GM12878 (cell line): ENCODE measurements at regions not wholly inside any gene's neighbourhood (a gene's known extent, or its start where the extent isn't known, plus 50 kb on each side); places are given as distances from the start of the nearest gene placed in this dataset.

Source experiments
- ATAC-seq: fragments of 200-7000 bp; cut with Tn5 transposase; 3 replicates; pipeline ENCODE4 v1.9.1; 2020; ENCODE audit warnings: mild to moderate bottlenecking, moderate library complexity
- BruUV-seq: library from RNA; stranded (reverse); fragments of 400-500 nt; replicated peaks from 2 replicates; lab custom pipeline; 2021; lab: Mats Ljungman, UMichigan
- CTCF ChIA-PET: fragments of 300-600 bp; sonication (Branson Sonifier 250); formaldehyde crosslinking; extraction: SDS; loops from one replicate; lab custom pipeline; 2021; ENCODE audit warnings: inconsistent platforms; lab: Yijun Ruan, JAX
- POLR2A ChIA-PET: fragments of 350-600 bp; formaldehyde crosslinking; extraction: SDS; loops from one replicate; lab custom pipeline; 2021; ENCODE audit warnings: inconsistent platforms; lab: Charles Lee
- RAD21 ChIA-PET: fragments of 300-600 bp; sonication (Branson Sonifier 250); formaldehyde crosslinking; loops from one replicate; lab custom pipeline; 2023; ENCODE audit warnings: antibody characterized with exemption; ENCODE audit not compliant: unreplicated experiment; lab: Charles Lee
- SMC1A ChIA-PET: fragments of 300-600 bp; sonication (Branson Sonifier 250); formaldehyde crosslinking; loops from one replicate; lab custom pipeline; 2023; ENCODE audit not compliant: unreplicated experiment, uncharacterized antibody; lab: Charles Lee
- DNase-seq: peaks from one replicate; pipeline ENCODE4 v3.0.0-alpha.2; 2011; ENCODE audit warnings: low read depth, low spot score
- FAIRE-seq: peaks from 3 replicates; lab custom pipeline; 2011; peaks lifted over from hg19 to GRCh38; lab: Jason Lieb, UNC
- H2AFZ ChIP-seq: 2 replicates; pipeline ENCODE4 v1.6.0; 2011; ENCODE audit warnings: low read depth, low read length, control low read depth; ENCODE audit not compliant: control insufficient read depth
- H3K27ac ChIP-seq: 2 replicates; pipeline ENCODE4 v1.5.1; 2011; ENCODE audit warnings: control low read depth; ENCODE audit not compliant: control insufficient read depth, insufficient read depth
- H3K27me3 ChIP-seq, 2 experiments: replicated peaks in 1 of 2; 2 replicates each; pipeline versions ENCODE4 v1.6.0 to v1.6.1; 2011; ENCODE audit warnings: low read length in 1 of 2; ENCODE audit not compliant: control insufficient read depth in 2 of 2, insufficient read depth in 2 of 2
- H3K36me3 ChIP-seq, 2 experiments: 2 replicates each; pipeline ENCODE4 v1.5.1; 2011; ENCODE audit warnings: low read length in 1 of 2; ENCODE audit not compliant: control insufficient read depth in 2 of 2, insufficient read depth in 2 of 2
- H3K4me1 ChIP-seq: 2 replicates; pipeline ENCODE4 v1.6.1; 2011; ENCODE audit warnings: mild to moderate bottlenecking, low read length, moderate library complexity, mixed read lengths; ENCODE audit not compliant: control insufficient read depth, insufficient read depth
- H3K4me2 ChIP-seq: 2 replicates; pipeline ENCODE4 v1.6.0; 2011; ENCODE audit warnings: control low read depth; ENCODE audit not compliant: control insufficient read depth, insufficient read depth
- H3K4me3 ChIP-seq: fragments of 200-600 bp; sonication (generic); 2 replicates; pipeline ENCODE4 v1.5.1; 2016
- H3K79me2 ChIP-seq: 2 replicates; pipeline ENCODE4 v1.6.0; 2011; ENCODE audit warnings: low read length; ENCODE audit not compliant: control insufficient read depth, insufficient read depth
- H3K9ac ChIP-seq: 2 replicates; pipeline ENCODE4 v1.8.0; 2011; ENCODE audit warnings: low read length, control low read depth, mixed read lengths; ENCODE audit not compliant: control insufficient read depth, insufficient read depth
- H3K9me3 ChIP-seq: replicated peaks from 3 replicates; pipeline ENCODE4 v1.5.1; 2011; ENCODE audit warnings: mild to moderate bottlenecking, low read length; ENCODE audit not compliant: control insufficient read depth, insufficient read depth
- H4K20me1 ChIP-seq: 2 replicates; pipeline ENCODE4 v1.6.0; 2011; ENCODE audit not compliant: control insufficient read depth, insufficient read depth
- ASH2L ChIP-seq: fragments of 300-600, 200-600 bp; sonication (generic); IDR thresholded peaks from 2 replicates; pipeline ENCODE4 v1.6.1; 2017; ENCODE audit warnings: low read depth, mild to moderate bottlenecking, borderline replicate concordance
- ATF7 ChIP-seq: fragments of 450-650 bp; IDR thresholded peaks from 2 replicates; pipeline ENCODE4 v1.6.1; 2016; ENCODE audit warnings: low read depth, mild to moderate bottlenecking
- CHD2 ChIP-seq: IDR thresholded peaks from 2 replicates; pipeline ENCODE4 v1.6.1; 2011; ENCODE audit warnings: low read depth, low read length, improper control_type of control experiment, borderline replicate concordance
- CREM ChIP-seq: IDR thresholded peaks from 2 replicates; pipeline ENCODE4 v1.6.1; 2014; ENCODE audit warnings: antibody characterized with exemption, low read depth
- E4F1 ChIP-seq: fragments of 450-650 bp; IDR thresholded peaks from 2 replicates; pipeline ENCODE4 v1.6.1; 2018; ENCODE audit warnings: borderline replicate concordance, mild to moderate bottlenecking; ENCODE audit not compliant: partially characterized antibody
- IKZF2 ChIP-seq, 2 experiments: fragments of 450-650 bp; IDR thresholded peaks; 2 replicates each; pipeline ENCODE4 v1.6.1; 2017; ENCODE audit warnings: mild to moderate bottlenecking in 2 of 2, moderate library complexity in 2 of 2
- IRF3 ChIP-seq: fragments of 450-650 bp; IDR thresholded peaks from 2 replicates; pipeline ENCODE4 v1.6.1; 2014; ENCODE audit warnings: mild to moderate bottlenecking
- JUND ChIP-seq: IDR thresholded peaks from 2 replicates; pipeline ENCODE4 v1.6.1; 2012; ENCODE audit warnings: low read depth, mild to moderate bottlenecking, low read length, improper control_type of control experiment, moderate library complexity
- PBX3 ChIP-seq: IDR thresholded peaks from 2 replicates; pipeline ENCODE4 v1.6.1; 2011; ENCODE audit warnings: mild to moderate bottlenecking, low read depth, low read length, moderate library complexity; ENCODE audit not compliant: insufficient replicate concordance
- RBBP5 ChIP-seq: fragments of 200-600 bp; sonication (generic); conservative IDR thresholded peaks from 2 replicates; pipeline ENCODE4 v1.6.1; 2016
- SIN3A ChIP-seq: IDR thresholded peaks from 2 replicates; pipeline ENCODE4 v1.6.1; 2012; ENCODE audit warnings: low read depth, low read length, improper control_type of control experiment
- SUZ12 ChIP-seq: fragments of 200-600 bp; sonication (generic); IDR thresholded peaks from one replicate; pipeline ENCODE4 v1.6.1; 2018; ENCODE audit warnings: antibody characterized with exemption, mild to moderate bottlenecking; ENCODE audit not compliant: unreplicated experiment
- ZBED1 ChIP-seq: IDR thresholded peaks from 2 replicates; pipeline ENCODE4 v1.6.1; 2016; ENCODE audit warnings: borderline replicate concordance
- ZBTB4 ChIP-seq: fragments of 450-650 bp; formaldehyde crosslinking; IDR thresholded peaks from 2 replicates; pipeline ENCODE4 v1.4.0; 2022; ENCODE audit warnings: mild to moderate bottlenecking, moderate library complexity
- WGBS: methylation state at CpG from one replicate; pipeline ENCODE4 v1.1.6; 2016; ENCODE audit warnings: low lambda C conversion rate; ENCODE audit not compliant: insufficient replicate concordance, insufficient coverage; ENCODE audit errors: missing lambda C conversion rate; 5-methylcytosine and 5-hydroxymethylcytosine counted together
- in situ Hi-C: fragments of 300-500 bp; cut with MboI; formaldehyde crosslinking; loops from 9 replicates; pipeline ENCODE4 v1.14.3; 2018; ENCODE audit warnings: mixed read lengths
- intact Hi-C: fragments of 100-400 bp; cut with micrococcal nuclease; formaldehyde crosslinking; loops from one replicate; pipeline ENCODE4 v1.14.2; 2022; ENCODE audit not compliant: unreplicated experiment

DNA sequence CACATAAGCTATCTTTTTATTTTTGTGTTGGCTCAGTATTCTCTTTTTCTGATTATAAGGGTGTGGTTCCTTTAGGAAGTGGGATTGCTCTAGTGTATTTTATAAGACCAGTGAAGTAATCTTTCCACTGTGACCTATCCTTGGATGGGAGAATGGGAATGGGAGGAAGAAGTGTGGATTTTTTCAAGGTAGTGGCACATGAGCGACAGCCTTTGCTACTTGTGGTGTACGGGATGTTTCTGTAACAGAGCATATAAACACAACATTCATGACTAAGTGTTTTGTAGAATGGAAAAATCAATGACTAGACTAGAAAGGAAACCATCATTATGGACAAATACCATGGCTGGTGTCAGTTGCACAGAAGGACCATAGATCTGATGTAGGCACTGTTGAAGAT is 209.6 kb downstream of the GIPC2 start:
- BruUV-seq, result no TSS peak
- Histone ChIP-seq H3K4me3 (no peak overlapping the region), H3K4me1 (no peaks in the 10 kb centered on the region), H3K4me2 (no peak overlapping the region), H3K79me2 (no peaks in the 10 kb centered on the region), H2AFZ (no peak overlapping the region), H3K9ac (no peak overlapping the region), H3K36me3 (no peaks in the 10 kb centered on the region), H3K27ac (no peak overlapping the region), H3K27me3 (no peaks in the 10 kb centered on the region)
- POLR2A ChIA-PET, result interaction anchor here (0.5 to 0.6 kb wide), 2 partner anchors 470 to 505 kb away, joined by 3 read pairs; no protein-coding TSS in a partner anchor
- 36% methylated on average over 2 of the region's 2 CpGs for WGBS
- FAIRE-seq (no peak), DNase-seq (no peak), ATAC-seq (no peak)
- in situ Hi-C loops, result no loop called here
- intact Hi-C loops, result no loop called here
- SMC1A ChIA-PET, result no interaction called here
- CTCF ChIA-PET, result interaction anchor here (0.8 to 1.4 kb wide), 2 partner anchors 8 to 467 kb away, joined by 3 read pairs; no protein-coding TSS in a partner anchor
- TF ChIP-seq ASH2L, result no peak
- TF ChIP-seq SUZ12, result no peak
- TF ChIP-seq E4F1, result no peak
- no peak for TF ChIP-seq RBBP5
- TF ChIP-seq IKZF2 (IDR thresholded peaks at IDR 0.05), result no peak
- no peak for TF ChIP-seq PBX3
- no peak for TF ChIP-seq CHD2
- no peak for TF ChIP-seq SIN3A
- TF ChIP-seq IRF3, result no peak
- no peak for TF ChIP-seq ATF7
- no peak for TF ChIP-seq CREM
- no peak for TF ChIP-seq ZBED1
- no peak for TF ChIP-seq JUND
- no peak for TF ChIP-seq ZBTB4 (CRISPR knock-in tag)
- TF ChIP-seq, all 136 proteins: peak for 0
- H3K9me3 ChIP-seq, result no peaks in the 10 kb centered on the region
- H4K20me1 ChIP-seq, result no peaks in the 10 kb centered on the region
- RAD21 ChIA-PET, result no interaction called here
